GM18505 (cell line): ENCODE measurements at regions not wholly inside any gene's neighbourhood (a gene's known extent, or its start where the extent isn't known, plus 50 kb on each side); places are given as distances from the start of the nearest gene placed in this dataset.
"Not testable (repeated sequence)": the region's sequence is repeated elsewhere in the genome, so short reads cannot be mapped to it uniquely, and the experiment has no call there.

ENCODE experiments used
- ATAC-seq: cut with Tn5 transposase; IDR thresholded peaks from one replicate; pipeline ENCODE4 v1.9.1; 2021; ENCODE audit not compliant: unreplicated experiment
- POLR2A ChIP-seq: IDR thresholded peaks from 4 replicates; pipeline ENCODE4 v1.6.1; 2011; ENCODE audit warnings: borderline replicate concordance; ENCODE audit not compliant: insufficient read depth, insufficient read length; ENCODE audit errors: extremely low read depth

- TF ChIP-seq POLR2A: no peak
- no peak for ATAC-seq
These were observed 933.5 kb downstream of the C4orf33 start for GRCh38 chr4:130029442-130029841.

GRCh38 chr4:130031858-130032257 is 935.9 kb downstream of the C4orf33 start:
- TF ChIP-seq POLR2A: no peak
- no peak for ATAC-seq

DNA sequence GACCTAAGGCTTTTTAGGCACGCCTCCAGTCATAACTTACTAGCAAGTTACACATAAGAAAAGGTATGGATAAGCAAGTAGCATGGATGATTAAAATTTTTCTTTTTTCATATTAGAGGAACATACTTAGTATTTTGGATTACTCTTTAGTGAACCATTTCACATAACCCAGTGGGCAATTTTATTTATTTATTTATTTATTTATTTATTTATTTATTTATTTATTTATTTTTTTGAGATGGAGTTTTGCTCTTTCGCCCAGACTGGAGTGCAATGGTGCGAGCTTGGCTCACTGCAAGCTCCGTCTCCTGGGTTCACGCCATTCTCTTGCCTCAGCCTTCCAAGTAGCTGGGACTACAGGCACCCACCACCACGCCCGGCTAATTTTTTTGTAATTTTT is 937.7 kb downstream of the C4orf33 start:
- ATAC-seq: not testable (repeated sequence)

- no peak for ATAC-seq
- no peak for TF ChIP-seq POLR2A
These were observed 938.9 kb downstream of the C4orf33 start for GRCh38 chr4:130034876-130035275.

DNA sequence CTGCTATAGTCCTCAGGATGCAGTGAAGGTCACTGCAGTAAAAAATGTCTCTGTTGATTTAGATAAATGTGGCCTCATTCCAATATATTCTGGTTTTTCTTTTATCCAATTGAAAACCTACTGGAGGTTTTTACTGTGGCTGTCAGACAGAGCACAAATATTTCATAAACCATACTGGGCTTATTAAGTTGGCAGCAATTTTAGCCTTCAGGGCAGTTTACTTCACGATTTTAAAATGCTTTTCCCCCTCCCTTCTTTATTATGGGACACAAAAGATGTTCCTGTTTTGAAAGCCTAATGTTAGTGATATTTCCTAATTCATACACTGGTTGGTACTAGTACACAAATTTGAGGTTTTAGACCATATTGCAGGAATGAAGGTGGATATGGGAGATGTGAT is 939.4 kb downstream of the C4orf33 start:
- TF ChIP-seq POLR2A: no peak
- ATAC-seq: no peak

DNA sequence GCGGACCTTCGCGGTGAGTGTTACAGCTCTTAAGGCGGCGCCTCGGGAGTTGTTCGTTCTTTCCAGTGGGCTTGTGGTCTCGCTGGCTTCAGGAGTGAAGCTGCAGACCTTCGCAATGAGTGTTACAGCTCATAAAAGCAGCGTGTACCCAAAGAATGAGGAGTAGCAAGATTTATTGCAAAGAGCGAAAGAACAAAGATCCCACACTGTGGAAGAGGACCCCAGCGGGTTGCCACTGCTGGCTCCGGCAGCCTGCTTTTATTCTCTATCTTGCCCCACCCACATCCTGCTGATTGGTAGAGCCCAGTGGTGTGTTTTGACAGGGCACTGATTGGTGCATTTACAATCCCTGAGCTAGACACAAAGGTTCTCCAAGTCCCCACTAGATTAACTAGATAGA is 941.9 kb downstream of the C4orf33 start:
- not testable (repeated sequence) for ATAC-seq

DNA sequence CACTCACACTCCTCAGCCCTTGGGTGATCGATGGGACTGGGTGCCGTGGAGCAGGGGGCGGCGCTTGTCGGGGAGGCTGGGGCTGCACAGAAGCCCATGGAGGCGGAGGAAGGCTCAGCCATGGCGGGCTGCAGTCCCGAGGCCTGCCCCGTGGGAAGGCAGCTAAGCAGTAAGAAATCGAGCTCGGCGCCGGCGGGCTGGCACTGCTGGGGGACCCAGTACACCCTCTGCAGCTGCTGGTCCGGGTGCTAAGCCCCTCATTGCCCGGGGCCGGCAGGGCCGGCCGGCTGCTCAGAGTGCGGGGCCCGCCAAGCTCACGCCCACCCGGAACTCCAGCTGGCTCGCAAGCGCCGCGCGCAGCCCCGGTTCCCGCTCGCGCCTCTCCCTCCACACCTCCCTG is 942.6 kb downstream of the C4orf33 start:
- ATAC-seq: not testable (repeated sequence)

DNA sequence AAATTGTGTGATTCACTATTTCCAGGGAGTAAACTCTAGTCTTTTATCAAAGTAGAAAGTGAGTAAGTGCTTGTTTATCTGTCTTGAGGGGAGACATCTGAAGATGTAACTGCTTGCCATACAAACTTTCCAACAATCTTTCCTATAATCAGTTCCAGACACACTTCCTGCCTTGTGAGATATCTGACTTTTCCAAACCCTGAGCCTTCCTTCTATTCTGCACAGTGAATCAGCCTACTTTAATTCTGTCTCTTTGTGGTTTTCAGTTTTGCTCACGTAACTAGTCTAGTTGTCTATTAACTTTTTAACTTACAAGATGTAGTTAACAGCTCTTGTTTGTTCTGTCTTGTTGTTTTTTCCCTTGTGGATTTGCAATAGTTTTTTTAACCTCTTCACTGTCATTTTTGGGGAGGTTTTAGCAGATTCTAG is 947.8 kb downstream of the C4orf33 start:
- no peak for TF ChIP-seq POLR2A
- ATAC-seq: peak; percentile 81

- TF ChIP-seq POLR2A: no peak
- ATAC-seq: no peak
These were observed 949.0 kb downstream of the C4orf33 start for GRCh38 chr4:130044788-130045531.

DNA sequence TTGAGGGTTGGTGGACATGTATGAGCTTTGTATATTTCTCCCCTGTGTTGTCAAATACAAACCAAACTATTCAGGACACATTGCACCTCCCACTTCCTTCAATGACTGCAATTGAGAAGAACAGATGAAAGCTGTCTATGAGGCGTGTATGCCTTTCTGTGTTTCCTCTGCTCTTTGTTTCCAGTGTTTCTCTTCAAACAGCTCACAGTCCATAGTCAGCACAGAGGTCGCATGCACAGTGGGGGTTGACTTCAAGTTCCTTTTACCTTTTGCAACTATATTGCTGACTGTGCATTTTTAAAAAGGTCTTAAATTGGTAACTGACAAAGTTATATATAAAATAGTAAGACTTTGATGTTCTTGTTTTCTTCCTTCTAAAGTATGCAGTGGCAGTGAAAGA is 957.8 kb downstream of the C4orf33 start:
- ATAC-seq: no peak
- no peak for TF ChIP-seq POLR2A

DNA sequence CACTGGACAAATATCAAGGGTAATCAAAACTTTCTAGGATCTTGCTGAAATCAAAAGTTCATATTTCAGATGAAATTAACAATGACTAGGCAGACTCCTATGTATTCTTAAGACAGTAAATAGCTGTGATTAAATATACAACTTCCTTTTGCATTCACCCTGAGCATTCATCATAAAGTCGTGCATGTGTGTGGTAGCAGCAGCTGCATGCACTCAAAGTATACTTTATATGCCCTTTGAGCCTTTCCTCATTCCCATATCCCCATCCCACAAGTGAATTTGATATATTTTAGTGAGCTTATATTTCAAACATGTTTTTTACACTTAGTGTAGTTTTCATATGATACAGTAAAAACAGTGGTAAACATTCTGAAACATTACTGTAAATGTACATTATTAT is 959.0 kb downstream of the C4orf33 start:
- ATAC-seq: no peak
- no peak for TF ChIP-seq POLR2A

DNA sequence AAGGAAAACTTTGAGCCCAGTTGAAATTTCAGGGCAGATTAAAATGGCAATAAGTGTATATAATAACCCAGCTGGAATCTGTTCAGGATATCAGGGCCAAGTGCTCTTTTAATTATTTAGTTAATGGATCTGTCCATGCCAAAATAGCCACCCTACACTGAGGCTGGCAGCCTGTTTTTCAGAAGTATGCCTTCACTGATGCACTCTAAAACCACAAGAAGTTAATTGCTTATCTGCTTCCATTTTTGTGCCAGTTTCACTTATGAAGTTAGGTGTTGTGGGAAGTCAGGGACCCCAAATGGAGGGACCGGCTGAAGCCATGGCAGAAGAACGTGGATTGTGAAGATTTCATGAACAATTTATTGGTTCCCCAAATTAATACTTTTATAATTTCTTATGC is 960.3 kb downstream of the C4orf33 start:
- ATAC-seq: no peak
- no peak for TF ChIP-seq POLR2A

DNA sequence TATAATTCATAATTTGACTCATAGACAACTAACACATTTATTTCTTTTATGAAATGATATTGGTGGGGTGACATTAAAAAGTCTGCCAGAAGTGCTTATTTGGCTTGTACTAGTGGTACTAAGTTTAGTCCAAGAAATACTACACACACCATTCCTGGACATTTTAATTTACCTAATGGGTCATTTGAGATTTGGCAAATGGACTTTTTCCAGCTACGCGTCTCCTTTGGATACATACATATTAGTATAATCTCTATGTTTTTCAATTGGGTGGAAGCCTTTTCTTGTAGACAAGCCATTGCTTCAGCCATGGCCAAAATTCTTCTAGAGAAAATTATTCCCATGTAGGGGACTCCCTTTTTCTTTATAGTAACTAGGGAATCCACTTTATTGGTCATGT is 968.5 kb downstream of the C4orf33 start:
- ATAC-seq: no peak
- no peak for TF ChIP-seq POLR2A

DNA sequence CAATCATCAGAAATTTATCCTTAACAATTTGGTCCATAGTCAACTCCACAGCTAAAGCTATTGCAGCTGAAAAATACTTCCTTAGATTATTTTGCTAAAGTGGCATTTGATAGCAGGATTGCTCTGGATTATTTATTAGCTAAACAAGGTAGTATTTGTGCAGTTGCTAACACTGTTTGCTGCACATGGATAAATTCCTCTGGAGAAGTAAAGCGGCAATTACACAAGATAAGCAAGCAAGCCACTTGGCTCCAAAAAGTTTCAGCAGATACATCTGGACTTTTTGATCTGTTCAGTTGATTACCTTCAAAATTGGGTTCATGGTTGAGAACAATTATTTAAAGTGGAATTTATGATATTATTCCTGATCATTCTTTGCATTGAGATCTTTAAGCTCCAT is 971.5 kb downstream of the C4orf33 start:
- no peak for TF ChIP-seq POLR2A
- no peak for ATAC-seq

GRCh38 chr4:130068072-130068471 is 972.1 kb downstream of the C4orf33 start:
- no peak for TF ChIP-seq POLR2A
- ATAC-seq: no peak
